ENCODE measurements at regions not wholly inside any gene's neighbourhood (a gene's known extent, or its start where the extent isn't known, plus 50 kb on each side); places are given as distances from the start of the nearest gene placed in this dataset.

DNA sequence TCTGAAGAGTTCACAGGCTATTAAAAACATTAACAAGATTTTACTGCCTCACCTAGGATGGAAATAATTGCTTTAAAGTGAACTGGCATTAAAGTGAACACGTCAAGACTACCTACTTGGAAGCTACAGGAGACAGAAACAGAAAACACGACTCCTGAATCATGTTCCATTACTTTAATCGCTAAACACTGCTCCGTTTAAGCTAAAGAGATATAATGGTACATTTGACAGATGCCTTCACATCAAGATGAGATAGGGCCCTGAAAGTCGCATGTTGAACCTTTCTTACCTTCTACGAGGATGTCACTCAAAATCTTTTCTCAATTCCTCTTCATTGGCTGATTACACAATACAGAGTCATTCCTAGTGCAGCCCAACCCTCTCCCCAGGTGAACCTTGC, 206.3 kb upstream of the GATB start:
- TF ChIP-seq, protein P1, sequence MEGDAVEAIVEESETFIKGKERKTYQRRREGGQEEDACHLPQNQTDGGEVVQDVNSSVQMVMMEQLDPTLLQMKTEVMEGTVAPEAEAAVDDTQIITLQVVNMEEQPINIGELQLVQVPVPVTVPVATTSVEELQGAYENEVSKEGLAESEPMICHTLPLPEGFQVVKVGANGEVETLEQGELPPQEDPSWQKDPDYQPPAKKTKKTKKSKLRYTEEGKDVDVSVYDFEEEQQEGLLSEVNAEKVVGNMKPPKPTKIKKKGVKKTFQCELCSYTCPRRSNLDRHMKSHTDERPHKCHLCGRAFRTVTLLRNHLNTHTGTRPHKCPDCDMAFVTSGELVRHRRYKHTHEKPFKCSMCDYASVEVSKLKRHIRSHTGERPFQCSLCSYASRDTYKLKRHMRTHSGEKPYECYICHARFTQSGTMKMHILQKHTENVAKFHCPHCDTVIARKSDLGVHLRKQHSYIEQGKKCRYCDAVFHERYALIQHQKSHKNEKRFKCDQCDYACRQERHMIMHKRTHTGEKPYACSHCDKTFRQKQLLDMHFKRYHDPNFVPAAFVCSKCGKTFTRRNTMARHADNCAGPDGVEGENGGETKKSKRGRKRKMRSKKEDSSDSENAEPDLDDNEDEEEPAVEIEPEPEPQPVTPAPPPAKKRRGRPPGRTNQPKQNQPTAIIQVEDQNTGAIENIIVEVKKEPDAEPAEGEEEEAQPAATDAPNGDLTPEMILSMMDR (IDR thresholded peaks at IDR 0.05; ENCODE audit: low read depth, low read length, poor library complexity, severe bottlenecking), result no peak
- no peak for TF ChIP-seq EZH2phosphoT487 (IDR thresholded peaks at IDR 0.05; ENCODE audit: borderline replicate concordance, low read length)

All from DOHH2 (cell line).